Stomach (tissue), 4 donors: ENCODE measurements at regions not wholly inside any gene's neighbourhood (a gene's known extent, or its start where the extent isn't known, plus 50 kb on each side); places are given as distances from the start of the nearest gene placed in this dataset.

Source experiments
- EP300 ChIP-seq: sonication (generic); formaldehyde crosslinking; IDR thresholded peaks from one replicate; pipeline ENCODE4 v1.6.1; 2017; ENCODE audit warnings: antibody characterized with exemption
- POLR2A ChIP-seq, 4 donors: fragments of 450-650 bp; IDR thresholded peaks; one replicate each; pipeline ENCODE4 v1.6.1; 2016; ENCODE audit warnings: antibody characterized with exemption in 4 of 4, control low read depth in 2 of 4, mild to moderate bottlenecking in 1 of 4, moderate library complexity in 1 of 4
- POLR2AphosphoS5 ChIP-seq, 3 donors: sonication (generic); formaldehyde crosslinking; IDR thresholded peaks; one replicate each; pipeline ENCODE4 v1.6.1; 2016; ENCODE audit warnings: antibody characterized with exemption in 3 of 3
- TF ChIP-seq, protein P1 (sequence below), 7 experiments: fragments of 450-650 bp in 4 of 7; fragments of 200-600 bp in 3 of 7; sonication (generic) in 3 of 7; IDR thresholded peaks; one replicate each; pipeline ENCODE4 v1.5.1; 2016 to 2019; ENCODE audit warnings: antibody characterized with exemption in 7 of 7, control low read depth in 2 of 7, mild to moderate bottlenecking in 1 of 7

- TF ChIP-seq, protein P1, sequence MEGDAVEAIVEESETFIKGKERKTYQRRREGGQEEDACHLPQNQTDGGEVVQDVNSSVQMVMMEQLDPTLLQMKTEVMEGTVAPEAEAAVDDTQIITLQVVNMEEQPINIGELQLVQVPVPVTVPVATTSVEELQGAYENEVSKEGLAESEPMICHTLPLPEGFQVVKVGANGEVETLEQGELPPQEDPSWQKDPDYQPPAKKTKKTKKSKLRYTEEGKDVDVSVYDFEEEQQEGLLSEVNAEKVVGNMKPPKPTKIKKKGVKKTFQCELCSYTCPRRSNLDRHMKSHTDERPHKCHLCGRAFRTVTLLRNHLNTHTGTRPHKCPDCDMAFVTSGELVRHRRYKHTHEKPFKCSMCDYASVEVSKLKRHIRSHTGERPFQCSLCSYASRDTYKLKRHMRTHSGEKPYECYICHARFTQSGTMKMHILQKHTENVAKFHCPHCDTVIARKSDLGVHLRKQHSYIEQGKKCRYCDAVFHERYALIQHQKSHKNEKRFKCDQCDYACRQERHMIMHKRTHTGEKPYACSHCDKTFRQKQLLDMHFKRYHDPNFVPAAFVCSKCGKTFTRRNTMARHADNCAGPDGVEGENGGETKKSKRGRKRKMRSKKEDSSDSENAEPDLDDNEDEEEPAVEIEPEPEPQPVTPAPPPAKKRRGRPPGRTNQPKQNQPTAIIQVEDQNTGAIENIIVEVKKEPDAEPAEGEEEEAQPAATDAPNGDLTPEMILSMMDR (IDR thresholded peaks at IDR 0.05) = no peak
- TF ChIP-seq POLR2AphosphoS5 (IDR thresholded peaks at IDR 0.05) (no peak), EP300 (no peak), POLR2A (IDR thresholded peaks at IDR 0.05) (no peak)
Observed at GRCh38 chr18:39773646-39774045, 2181.4 kb upstream of the PIK3C3 start.
